B cell (primary cell): ENCODE measurements at regions not wholly inside any gene's neighbourhood (a gene's known extent, or its start where the extent isn't known, plus 50 kb on each side); places are given as distances from the start of the nearest gene placed in this dataset.

Source experiments
- CTCF ChIP-seq: fragments of 200-600 bp; IDR thresholded peaks from one replicate; pipeline ENCODE4 v1.8.0; 2022; ENCODE audit warnings: antibody characterized with exemption, mild to moderate bottlenecking
- EZH2 ChIP-seq: IDR thresholded peaks from 2 replicates; pipeline ENCODE4 v1.6.1; 2012; ENCODE audit warnings: borderline replicate concordance, low read depth, mild to moderate bottlenecking, moderate library complexity, low read length; ENCODE audit not compliant: insufficient read depth, poor library complexity, severe bottlenecking

GRCh38 chr21:35792569-35793305, 267.6 kb downstream of the SETD4 start:
- TF ChIP-seq CTCF: no peak
- TF ChIP-seq EZH2: no peak
